ENCODE measurements at regions not wholly inside any gene's neighbourhood (a gene's known extent, or its start where the extent isn't known, plus 50 kb on each side); places are given as distances from the start of the nearest gene placed in this dataset.

DNA sequence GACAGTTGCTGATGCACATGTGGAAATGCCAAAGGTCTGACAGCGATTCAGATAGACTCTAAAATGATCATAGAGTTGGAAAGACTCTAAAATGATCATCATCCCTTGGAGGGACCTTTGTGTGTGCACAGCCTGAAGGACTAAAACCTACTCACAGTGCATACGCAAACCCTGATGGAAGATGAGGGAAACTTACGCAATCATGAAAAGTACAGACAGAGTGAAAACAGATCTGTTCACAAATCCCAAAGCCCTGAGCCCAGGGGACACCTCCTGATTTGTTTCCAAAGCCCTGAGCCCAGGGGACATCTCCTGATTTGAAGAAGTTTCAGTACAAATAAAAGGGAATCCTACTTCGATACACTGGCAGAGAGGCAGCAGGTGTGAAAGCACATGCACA lies 79.3 kb upstream of the PROX1 start:
- TF ChIP-seq, protein P1, sequence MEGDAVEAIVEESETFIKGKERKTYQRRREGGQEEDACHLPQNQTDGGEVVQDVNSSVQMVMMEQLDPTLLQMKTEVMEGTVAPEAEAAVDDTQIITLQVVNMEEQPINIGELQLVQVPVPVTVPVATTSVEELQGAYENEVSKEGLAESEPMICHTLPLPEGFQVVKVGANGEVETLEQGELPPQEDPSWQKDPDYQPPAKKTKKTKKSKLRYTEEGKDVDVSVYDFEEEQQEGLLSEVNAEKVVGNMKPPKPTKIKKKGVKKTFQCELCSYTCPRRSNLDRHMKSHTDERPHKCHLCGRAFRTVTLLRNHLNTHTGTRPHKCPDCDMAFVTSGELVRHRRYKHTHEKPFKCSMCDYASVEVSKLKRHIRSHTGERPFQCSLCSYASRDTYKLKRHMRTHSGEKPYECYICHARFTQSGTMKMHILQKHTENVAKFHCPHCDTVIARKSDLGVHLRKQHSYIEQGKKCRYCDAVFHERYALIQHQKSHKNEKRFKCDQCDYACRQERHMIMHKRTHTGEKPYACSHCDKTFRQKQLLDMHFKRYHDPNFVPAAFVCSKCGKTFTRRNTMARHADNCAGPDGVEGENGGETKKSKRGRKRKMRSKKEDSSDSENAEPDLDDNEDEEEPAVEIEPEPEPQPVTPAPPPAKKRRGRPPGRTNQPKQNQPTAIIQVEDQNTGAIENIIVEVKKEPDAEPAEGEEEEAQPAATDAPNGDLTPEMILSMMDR (IDR thresholded peaks at IDR 0.05): no peak
- no peak for TF ChIP-seq POLR2A (IDR thresholded peaks at IDR 0.05)
- no peak for TF ChIP-seq POLR2AphosphoS5 (IDR thresholded peaks at IDR 0.05; ENCODE audit: insufficient read depth in 1 of 2, low read depth in 1 of 2)
